ENCODE measurements at regions not wholly inside any gene's neighbourhood (a gene's known extent, or its start where the extent isn't known, plus 50 kb on each side); places are given as distances from the start of the nearest gene placed in this dataset.

- CTCF ChIA-PET: no interaction called here
Observed at GRCh38 chr4:153852501-153852900, 63.6 kb upstream of the SFRP2 start.

More at GRCh38 chr4:153852501-153852900, 63.6 kb upstream of the SFRP2 start:
- Histone ChIP-seq H3K9ac (ENCODE audit: low read length) (no peak overlapping the region), H3K79me2 (ENCODE audit: control insufficient read depth, insufficient read depth, low read length) (no peaks in the 10 kb centered on the region), H3K27ac (ENCODE audit: low read length in 2 of 2) (no peak overlapping the region), H2AFZ (ENCODE audit: insufficient read depth, low read depth, low read length, poor library complexity, severe bottlenecking) (no peak overlapping the region), H3K36me3 (replicated peaks in 1 of 2; ENCODE audit: control extremely low read depth in 1 of 2, control insufficient read depth in 1 of 2, extremely low read depth in 1 of 2, insufficient read depth in 2 of 2, low read length in 1 of 2) (no peaks in the 10 kb centered on the region), H4K20me1 (ENCODE audit: control insufficient read depth, insufficient read depth, low read length, poor library complexity, severe bottlenecking) (no peaks in the 10 kb centered on the region), H3K4me3 (ENCODE audit: control extremely low read depth in 1 of 5, extremely low read depth in 1 of 5, insufficient read depth in 1 of 5, low read depth in 2 of 5, low read length in 4 of 5) (no peak overlapping the region), H3K27me3 (replicated peaks in 1 of 4; ENCODE audit: control extremely low read depth in 1 of 4, control insufficient read depth in 3 of 4, insufficient read depth in 4 of 4, low read length in 3 of 4) (peaks cover 0 to 9% (median 0%) of the 10 kb centered on the region in 4 experiments), H3K4me1 (ENCODE audit: control insufficient read depth in 2 of 2, insufficient read depth in 2 of 2, low read length in 2 of 2) (no peaks in the 10 kb centered on the region), H3K4me2 (replicated peaks; ENCODE audit: low read depth, low read length, poor library complexity, severe bottlenecking) (no peak overlapping the region), H3K9me3 (ENCODE audit: control extremely low read depth in 1 of 3, control insufficient read depth in 2 of 3, insufficient read depth in 1 of 3, low read length in 2 of 3) (peaks cover 0 to 6% (median 4%) of the 10 kb centered on the region in 3 donors)
- WGBS (ENCODE audit: insufficient coverage): no CpG with 5 or more reads among the region's 1 CpG
- TF ChIP-seq CTCF (IDR thresholded peaks at IDR 0.05): no peak
- no peak for TF ChIP-seq EZH2 (IDR thresholded peaks at IDR 0.05; ENCODE audit: borderline replicate concordance, insufficient read depth, low read depth, low read length, poor library complexity, severe bottlenecking)
- Mint-ChIP-seq H3K9me3 (ENCODE audit: insufficient read depth) (peaks cover 3% of the 10 kb centered on the region), H3K4me3 (no peak overlapping the region), H3K27ac (no peak overlapping the region), H3K27me3 (peaks cover 23% of the 10 kb centered on the region), H3K4me1 (no peaks in the 10 kb centered on the region)
- DNase-seq: no peak
- intact Hi-C loops (cut with micrococcal nuclease): no loop called here
- POLR2A ChIA-PET: no interaction called here
- ATAC-seq (ENCODE audit: low read depth): no peak
